ENCODE measurements at regions not wholly inside any gene's neighbourhood (a gene's known extent, or its start where the extent isn't known, plus 50 kb on each side); places are given as distances from the start of the nearest gene placed in this dataset.

- Histone ChIP-seq H3K36me3 (no peaks in the 10 kb centered on the region), H3K27me3 (no peaks in the 10 kb centered on the region), H3K4me3 (no peak overlapping the region), H3K9me3 (no peaks in the 10 kb centered on the region), H3K4me1 (no peaks in the 10 kb centered on the region), H3K27ac (no peak overlapping the region)
- WGBS, 2 donors: 86 to 87% methylated on average over 5 of the region's 5 CpGs
- no peak for TF ChIP-seq EP300 (IDR thresholded peaks at IDR 0.05)
- no peak for DNase-seq (ENCODE audit: low spot score in 2 of 2)
These were observed 61.2 kb downstream of the FAT3 start for GRCh38 chr11:92285776-92286175.

GRCh38 chr11:92286709-92287108, 62.1 kb downstream of the FAT3 start:
- H3K36me3 ChIP-seq: no peaks in the 10 kb centered on the region
- no peak overlapping the region for H3K4me3 ChIP-seq
- no peaks in the 10 kb centered on the region for H3K27me3 ChIP-seq
- DNase-seq (ENCODE audit: low spot score in 2 of 2): no peak
- TF ChIP-seq CTCF (IDR thresholded peaks at IDR 0.05) (no peak), EP300 (IDR thresholded peaks at IDR 0.05) (no peak), POLR2A (IDR thresholded peaks at IDR 0.05) (no peak)
- no peaks in the 10 kb centered on the region for H3K9me3 ChIP-seq
- WGBS, 2 donors: 90 to 94% methylated on average over 2 of the region's 2 CpGs
- no peaks in the 10 kb centered on the region for H3K4me1 ChIP-seq
- no peak overlapping the region for H3K27ac ChIP-seq

GRCh38 chr11:92295175-92296137, 70.8 kb downstream of the FAT3 start:
- no peak overlapping the region for H3K4me3 ChIP-seq
- H3K27me3 ChIP-seq: no peaks in the 10 kb centered on the region
- H3K9me3 ChIP-seq: peaks cover 0 to 2% (median 0%) of the 10 kb centered on the region in 4 donors
- 45 to 50% methylated on average over 8 of the region's 8 CpGs for WGBS, 2 donors
- no peak for TF ChIP-seq EP300 (IDR thresholded peaks at IDR 0.05)
- no peak for TF ChIP-seq POLR2A (IDR thresholded peaks at IDR 0.05)
- no peak for TF ChIP-seq CTCF (IDR thresholded peaks at IDR 0.05)
- no peak for DNase-seq (ENCODE audit: low spot score in 2 of 2)
- no peaks in the 10 kb centered on the region for H3K36me3 ChIP-seq
- H3K27ac ChIP-seq: no peak overlapping the region
- no peaks in the 10 kb centered on the region for H3K4me1 ChIP-seq

- no peak for TF ChIP-seq EP300 (IDR thresholded peaks at IDR 0.05)
- TF ChIP-seq POLR2A (IDR thresholded peaks at IDR 0.05): no peak
- TF ChIP-seq CTCF (IDR thresholded peaks at IDR 0.05): no peak
- no peak for DNase-seq (ENCODE audit: low spot score in 2 of 2)
- 64 to 75% methylated on average over 3 of the region's 3 CpGs for WGBS, 2 donors
- Histone ChIP-seq H3K4me1 (no peaks in the 10 kb centered on the region), H3K27me3 (no peaks in the 10 kb centered on the region), H3K4me3 (no peak overlapping the region), H3K36me3 (no peaks in the 10 kb centered on the region), H3K27ac (no peak overlapping the region), H3K9me3 (peaks cover 0 to 2% (median 0%) of the 10 kb centered on the region in 4 donors)
These were observed 71.5 kb downstream of the FAT3 start for GRCh38 chr11:92296138-92296515.

GRCh38 chr11:92297567-92298553, 73.2 kb downstream of the FAT3 start:
- TF ChIP-seq CTCF (IDR thresholded peaks at IDR 0.05) (no peak), EP300 (IDR thresholded peaks at IDR 0.05) (no peak), POLR2A (IDR thresholded peaks at IDR 0.05) (no peak)
- Histone ChIP-seq H3K27ac (no peak overlapping the region), H3K4me1 (no peaks in the 10 kb centered on the region), H3K27me3 (no peaks in the 10 kb centered on the region), H3K36me3 (no peaks in the 10 kb centered on the region), H3K4me3 (no peak overlapping the region), H3K9me3 (peaks cover 0 to 2% (median 0%) of the 10 kb centered on the region in 4 donors)
- WGBS, 2 donors: 80 to 89% methylated on average over 3 of the region's 3 CpGs
- DNase-seq (ENCODE audit: low spot score in 2 of 2): no peak
